CD14-positive monocyte (primary cell): ENCODE measurements at regions not wholly inside any gene's neighbourhood (a gene's known extent, or its start where the extent isn't known, plus 50 kb on each side); places are given as distances from the start of the nearest gene placed in this dataset.

Experiments used
- DNase-seq, 3 donors: peaks; one replicate each; pipeline ENCODE4 v3.0.0-alpha.2; 2011 to 2022
- H2AFZ ChIP-seq: 2 replicates; pipeline ENCODE4 v1.6.0; 2012; ENCODE audit warnings: mild to moderate bottlenecking, low read depth, low read length, inconsistent platforms; ENCODE audit not compliant: insufficient read depth, poor library complexity, severe bottlenecking
- H3K27ac ChIP-seq, 2 donors: 1 replicate in 1 of 2; 2 replicates in 1 of 2; pipeline ENCODE4 v1.5.1; 2012 to 2013; ENCODE audit warnings: low read length in 2 of 2, control low read depth in 1 of 2, inconsistent platforms in 1 of 2, low read depth in 1 of 2, mild to moderate bottlenecking in 1 of 2
- H3K27me3 ChIP-seq, 2 donors: one replicate each; pipeline versions ENCODE4 v1.6.0 to v1.6.1; 2011 to 2013; ENCODE audit warnings: low read length in 2 of 2; ENCODE audit not compliant: control insufficient read depth in 2 of 2, insufficient read depth in 2 of 2
- H3K36me3 ChIP-seq, 2 donors: replicated peaks in 1 of 2; 1 replicate in 1 of 2; 2 replicates in 1 of 2; pipeline versions ENCODE4 v1.5.1 to v1.6.1; 2012 to 2013; ENCODE audit warnings: low read length in 2 of 2, control low read depth in 1 of 2, inconsistent platforms in 1 of 2, mild to moderate bottlenecking in 1 of 2; ENCODE audit not compliant: insufficient read depth in 2 of 2, control insufficient read depth in 1 of 2
- H3K4me1 ChIP-seq, 2 donors: 1 replicate in 1 of 2; 2 replicates in 1 of 2; pipeline versions ENCODE4 v1.5.1 to v1.6.1; 2012 to 2013; ENCODE audit warnings: low read length in 2 of 2, control low read depth in 1 of 2, inconsistent platforms in 1 of 2, mild to moderate bottlenecking in 1 of 2, moderate library complexity in 1 of 2; ENCODE audit not compliant: insufficient read depth in 2 of 2, control insufficient read depth in 1 of 2
- H3K4me2 ChIP-seq: replicated peaks from 2 replicates; pipeline ENCODE3; 2012; ENCODE audit warnings: low read length, moderate library complexity, mild to moderate bottlenecking; ENCODE audit not compliant: poor library complexity, severe bottlenecking; ENCODE audit errors: extremely low read depth
- H3K4me3 ChIP-seq, 3 experiments: fragments of 200-600 bp in 1 of 3; sonication (generic) in 1 of 3; replicated peaks in 1 of 3; 1 replicate in 2 of 3; 2 replicates in 1 of 3; pipeline ENCODE4 v1.5.1; 2011 to 2013; ENCODE audit warnings: low read length in 3 of 3, mild to moderate bottlenecking in 3 of 3, control low read depth in 2 of 3, low read depth in 2 of 3, inconsistent platforms in 1 of 3, moderate library complexity in 1 of 3
- H3K79me2 ChIP-seq: 2 replicates; pipeline ENCODE4 v1.6.0; 2012; ENCODE audit warnings: mild to moderate bottlenecking, control low read depth, inconsistent platforms, low read length, moderate library complexity; ENCODE audit not compliant: insufficient read depth
- H3K9ac ChIP-seq: 2 replicates; pipeline ENCODE4 v1.6.0; 2017; ENCODE audit warnings: low read length, mild to moderate bottlenecking; ENCODE audit not compliant: insufficient read depth, poor library complexity, severe bottlenecking
- H3K9me3 ChIP-seq, 2 donors: replicated peaks in 1 of 2; 1 replicate in 1 of 2; 2 replicates in 1 of 2; pipeline versions ENCODE4 v1.5.1 to v1.6.1; 2012 to 2013; ENCODE audit warnings: low read length in 2 of 2, control low read depth in 1 of 2; ENCODE audit not compliant: control insufficient read depth in 1 of 2, insufficient read depth in 1 of 2
- H4K20me1 ChIP-seq: 2 replicates; pipeline ENCODE4 v1.6.0; 2012; ENCODE audit warnings: mild to moderate bottlenecking, low read length, control low read depth, moderate library complexity; ENCODE audit not compliant: insufficient read depth
- H3K27ac Mint-ChIP-seq, 7 donors: one replicate each; pipeline ENCODE4 v1.8.0; 2020; ENCODE audit warnings: mild to moderate bottlenecking in 7 of 7, mixed read lengths in 7 of 7, moderate library complexity in 6 of 7, inconsistent platforms in 2 of 7
- H3K27me3 Mint-ChIP-seq, 3 donors: one replicate each; pipeline ENCODE4 v1.8.0; 2021 to 2022; ENCODE audit warnings: low read depth in 3 of 3, mild to moderate bottlenecking in 3 of 3, mixed read lengths in 3 of 3, moderate library complexity in 3 of 3, inconsistent platforms in 1 of 3
- H3K36me3 Mint-ChIP-seq, 2 donors: one replicate each; pipeline ENCODE4 v1.8.0; 2020; ENCODE audit warnings: mixed read lengths in 2 of 2, inconsistent platforms in 1 of 2, mild to moderate bottlenecking in 1 of 2
- H3K4me1 Mint-ChIP-seq: one replicate; pipeline ENCODE4 v1.8.0; 2020; ENCODE audit warnings: mild to moderate bottlenecking, mixed read lengths
- H3K4me3 Mint-ChIP-seq, 2 donors: one replicate each; pipeline ENCODE4 v1.8.0; 2020; ENCODE audit warnings: mild to moderate bottlenecking in 2 of 2, mixed read lengths in 2 of 2, moderate library complexity in 1 of 2
- H3K9me3 Mint-ChIP-seq, 7 donors: one replicate each; pipeline ENCODE4 v1.8.0; 2020 to 2022; ENCODE audit warnings: mixed read lengths in 7 of 7, mild to moderate bottlenecking in 6 of 7, moderate library complexity in 6 of 7, inconsistent platforms in 2 of 7
- CTCF ChIP-seq: fragments of 200-600 bp; IDR thresholded peaks from one replicate; pipeline ENCODE4 v1.8.0; 2022; ENCODE audit warnings: antibody characterized with exemption, mild to moderate bottlenecking
- WGBS: methylation state at CpG from one replicate; pipeline ENCODE4 v1.1.5; 2013; ENCODE audit warnings: missing lambda C conversion rate; ENCODE audit not compliant: insufficient coverage; 5-methylcytosine and 5-hydroxymethylcytosine counted together
- intact Hi-C, 2 donors: fragments of 100-400 bp; cut with micrococcal nuclease; formaldehyde crosslinking; loops; one replicate each; pipeline versions ENCODE4 v1.15.0 to v1.15.1; 2023

- Mint-ChIP-seq H3K27me3 (peaks cover 3 to 11% (median 8%) of the 10 kb centered on the region in 3 donors), H3K27ac (no peak overlapping the region), H3K36me3 (no peaks in the 10 kb centered on the region), H3K4me3 (no peak overlapping the region), H3K4me1 (no peaks in the 10 kb centered on the region), H3K9me3 (peaks cover 0 to 14% (median 11%) of the 10 kb centered on the region in 7 donors)
- Histone ChIP-seq H3K4me3 (no peak overlapping the region), H3K27me3 (no peaks in the 10 kb centered on the region), H3K4me2 (no peak overlapping the region), H3K4me1 (no peaks in the 10 kb centered on the region), H3K9me3 (peaks cover 0 to 7% of the 10 kb centered on the region in 2 donors), H3K79me2 (no peaks in the 10 kb centered on the region), H2AFZ (no peak overlapping the region), H3K36me3 (no peaks in the 10 kb centered on the region), H3K27ac (no peak overlapping the region), H4K20me1 (no peaks in the 10 kb centered on the region), H3K9ac (no peak overlapping the region)
- DNase-seq, result no peak
- 6% methylated on average over 2 of the region's 4 CpGs for WGBS
- no peak for TF ChIP-seq CTCF
- intact Hi-C loops, result no loop called here
Measured at GRCh38 chr10:125556882-125557281, 126.1 kb downstream of the TEX36 start.

- Histone ChIP-seq H2AFZ (no peak overlapping the region), H3K79me2 (no peaks in the 10 kb centered on the region), H3K4me1 (no peaks in the 10 kb centered on the region), H4K20me1 (no peaks in the 10 kb centered on the region), H3K9ac (no peak overlapping the region), H3K4me2 (no peak overlapping the region), H3K9me3 (peaks cover 0 to 7% of the 10 kb centered on the region in 2 donors), H3K27me3 (no peaks in the 10 kb centered on the region), H3K27ac (no peak overlapping the region), H3K36me3 (no peaks in the 10 kb centered on the region), H3K4me3 (no peak overlapping the region)
- H3K9me3 Mint-ChIP-seq, result peaks cover 0 to 17% (median 11%) of the 10 kb centered on the region in 7 donors
- H3K36me3 Mint-ChIP-seq, result no peaks in the 10 kb centered on the region
- no peak overlapping the region for H3K27ac Mint-ChIP-seq
- H3K4me3 Mint-ChIP-seq, result no peak overlapping the region
- WGBS, result 83% methylated on average over 6 of the region's 12 CpGs
- TF ChIP-seq CTCF, result no peak
- no peak for DNase-seq
- intact Hi-C loops, result no loop called here
- H3K4me1 Mint-ChIP-seq, result no peaks in the 10 kb centered on the region
- H3K27me3 Mint-ChIP-seq, result peaks cover 3 to 16% (median 8%) of the 10 kb centered on the region in 3 donors
Measured at GRCh38 chr10:125555743-125556142, 127.2 kb downstream of the TEX36 start.
